WI38 (cell line): ENCODE measurements at regions not wholly inside any gene's neighbourhood (a gene's known extent, or its start where the extent isn't known, plus 50 kb on each side); places are given as distances from the start of the nearest gene placed in this dataset.
A peak's percentile ranks its signal among the peaks of the same experiment; 100 is the strongest.

Experiments used
- H3K4me3 ChIP-seq: 2 replicates; pipeline ENCODE4 v1.5.1; 2011; ENCODE audit warnings: low read depth, mild to moderate bottlenecking, control low read depth, low read length
- TF ChIP-seq, protein P1 (sequence below): IDR thresholded peaks from 2 replicates; pipeline ENCODE4 v1.5.1; 2012; ENCODE audit warnings: low read depth, mild to moderate bottlenecking, control low read depth, low read length

GRCh38 chr5:167598166-167598565 is 693.3 kb upstream of the WWC1 start:
- TF ChIP-seq, protein P1, sequence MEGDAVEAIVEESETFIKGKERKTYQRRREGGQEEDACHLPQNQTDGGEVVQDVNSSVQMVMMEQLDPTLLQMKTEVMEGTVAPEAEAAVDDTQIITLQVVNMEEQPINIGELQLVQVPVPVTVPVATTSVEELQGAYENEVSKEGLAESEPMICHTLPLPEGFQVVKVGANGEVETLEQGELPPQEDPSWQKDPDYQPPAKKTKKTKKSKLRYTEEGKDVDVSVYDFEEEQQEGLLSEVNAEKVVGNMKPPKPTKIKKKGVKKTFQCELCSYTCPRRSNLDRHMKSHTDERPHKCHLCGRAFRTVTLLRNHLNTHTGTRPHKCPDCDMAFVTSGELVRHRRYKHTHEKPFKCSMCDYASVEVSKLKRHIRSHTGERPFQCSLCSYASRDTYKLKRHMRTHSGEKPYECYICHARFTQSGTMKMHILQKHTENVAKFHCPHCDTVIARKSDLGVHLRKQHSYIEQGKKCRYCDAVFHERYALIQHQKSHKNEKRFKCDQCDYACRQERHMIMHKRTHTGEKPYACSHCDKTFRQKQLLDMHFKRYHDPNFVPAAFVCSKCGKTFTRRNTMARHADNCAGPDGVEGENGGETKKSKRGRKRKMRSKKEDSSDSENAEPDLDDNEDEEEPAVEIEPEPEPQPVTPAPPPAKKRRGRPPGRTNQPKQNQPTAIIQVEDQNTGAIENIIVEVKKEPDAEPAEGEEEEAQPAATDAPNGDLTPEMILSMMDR: no peak
- H3K4me3 ChIP-seq: no peak overlapping the region

- TF ChIP-seq, protein P1: no peak
These were observed 689.4 kb upstream of the WWC1 start for GRCh38 chr5:167602067-167602466.

GRCh38 chr5:167603135-167603534 is 688.3 kb upstream of the WWC1 start:
- TF ChIP-seq, protein P1: no peak
- no peak overlapping the region for H3K4me3 ChIP-seq

More at GRCh38 chr5:167602067-167602466, 689.4 kb upstream of the WWC1 start:
- no peak overlapping the region for H3K4me3 ChIP-seq

DNA sequence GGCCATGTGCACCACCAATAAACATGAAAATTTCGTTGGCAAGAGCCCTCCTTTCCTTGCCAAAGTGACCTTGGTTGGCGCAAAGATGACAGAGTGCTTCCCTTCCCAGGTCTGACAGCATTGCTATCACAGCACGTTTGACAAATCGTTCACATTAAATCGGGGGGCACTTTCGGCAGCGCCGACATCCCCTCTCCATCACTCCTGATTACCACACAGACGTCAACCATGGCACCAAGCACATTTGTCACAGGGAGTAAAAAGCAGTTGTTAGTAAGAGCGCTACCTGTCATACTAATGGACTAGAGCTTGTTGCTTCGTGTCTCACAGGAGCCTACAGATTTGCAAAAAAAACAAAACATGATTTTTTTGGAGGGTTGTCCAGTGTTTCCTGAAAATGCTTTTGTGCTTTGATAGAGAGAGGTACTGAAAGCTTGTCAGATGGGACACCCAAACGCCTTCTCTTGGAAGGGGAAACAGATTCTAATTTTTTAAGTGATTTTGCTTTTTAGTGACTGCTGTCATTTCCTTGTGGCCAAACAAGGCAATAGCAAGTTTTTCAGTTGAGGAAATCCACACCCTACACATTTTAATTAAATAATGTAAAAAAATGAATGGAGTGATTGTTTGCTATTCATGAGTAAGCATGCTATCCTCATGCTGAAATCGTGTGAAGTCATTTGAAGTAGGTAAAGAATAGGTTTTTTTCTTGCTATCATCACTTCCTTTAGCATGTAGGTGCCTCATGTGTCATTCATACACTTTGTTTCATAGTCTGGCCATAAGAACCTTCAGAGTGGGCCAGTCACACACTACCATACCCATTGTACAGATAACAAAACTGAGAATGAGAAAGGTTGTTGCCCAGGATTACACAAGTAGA is 682.8 kb upstream of the WWC1 start:
- TF ChIP-seq, protein P1: 0 out of 2 replicates have a peak, but pooled peaks have one; percentile 15
- H3K4me3 ChIP-seq: no peak overlapping the region

DNA sequence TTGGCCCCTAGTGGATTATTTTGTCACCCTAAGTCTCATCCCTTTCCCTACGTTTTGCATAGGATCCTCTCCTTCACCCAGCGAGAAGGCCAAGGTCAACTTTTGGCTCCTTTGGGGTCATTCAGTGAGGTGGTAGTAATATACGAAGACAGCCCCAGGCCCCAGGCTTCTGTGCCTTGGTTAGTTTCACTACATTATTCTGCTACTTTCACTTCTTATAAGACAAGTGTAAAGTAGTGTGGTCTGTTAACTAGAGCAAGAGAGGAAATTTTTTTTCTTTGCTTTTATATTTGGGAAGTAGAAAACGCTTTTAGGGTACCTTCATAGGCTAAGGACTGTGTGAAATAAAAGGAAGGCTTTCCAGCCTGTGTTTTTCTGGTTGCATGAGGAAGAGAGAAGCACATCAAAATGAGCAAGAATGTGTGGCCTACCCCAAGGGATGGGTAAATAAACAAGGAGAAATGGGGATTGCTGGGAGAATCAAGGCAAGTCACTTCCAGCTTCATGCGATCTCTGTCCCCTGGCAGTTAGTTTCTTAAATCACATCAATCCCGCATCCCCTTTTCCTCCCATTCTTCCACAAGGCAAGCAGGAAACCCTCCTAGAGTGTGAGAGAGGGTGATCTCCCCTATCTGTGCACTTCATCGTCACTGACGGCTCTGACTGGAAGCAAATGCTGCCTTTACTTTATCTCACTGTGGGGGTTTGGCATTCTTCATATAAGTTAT is 677.0 kb upstream of the WWC1 start:
- no peak overlapping the region for H3K4me3 ChIP-seq
- TF ChIP-seq, protein P1: no peak

- H3K4me3 ChIP-seq: no peak overlapping the region
- TF ChIP-seq, protein P1: no peak
These were observed 675.2 kb upstream of the WWC1 start for GRCh38 chr5:167616043-167616890.
